ENCODE measurements at regions not wholly inside any gene's neighbourhood (a gene's known extent, or its start where the extent isn't known, plus 50 kb on each side); places are given as distances from the start of the nearest gene placed in this dataset.

DNA sequence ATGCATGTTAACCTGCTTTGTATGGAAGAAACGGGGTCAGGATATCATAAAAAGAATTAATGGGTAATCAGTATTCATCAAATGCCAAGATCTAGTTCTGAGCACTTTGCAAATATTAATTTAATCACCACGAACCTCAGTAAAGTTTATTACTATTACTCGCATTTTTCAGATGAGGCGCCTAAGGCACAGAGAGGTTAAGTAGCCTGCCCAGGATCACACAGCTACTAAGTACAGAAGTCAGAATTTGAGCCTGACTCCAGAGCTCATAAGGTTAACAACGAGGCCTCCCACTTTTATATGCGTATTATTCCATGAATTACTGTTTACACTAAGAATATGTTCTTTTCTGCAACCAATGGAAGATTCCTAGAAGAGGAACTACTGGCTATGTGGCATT lies 109.6 kb upstream of the KLF13 start:
- TF ChIP-seq, protein P1, sequence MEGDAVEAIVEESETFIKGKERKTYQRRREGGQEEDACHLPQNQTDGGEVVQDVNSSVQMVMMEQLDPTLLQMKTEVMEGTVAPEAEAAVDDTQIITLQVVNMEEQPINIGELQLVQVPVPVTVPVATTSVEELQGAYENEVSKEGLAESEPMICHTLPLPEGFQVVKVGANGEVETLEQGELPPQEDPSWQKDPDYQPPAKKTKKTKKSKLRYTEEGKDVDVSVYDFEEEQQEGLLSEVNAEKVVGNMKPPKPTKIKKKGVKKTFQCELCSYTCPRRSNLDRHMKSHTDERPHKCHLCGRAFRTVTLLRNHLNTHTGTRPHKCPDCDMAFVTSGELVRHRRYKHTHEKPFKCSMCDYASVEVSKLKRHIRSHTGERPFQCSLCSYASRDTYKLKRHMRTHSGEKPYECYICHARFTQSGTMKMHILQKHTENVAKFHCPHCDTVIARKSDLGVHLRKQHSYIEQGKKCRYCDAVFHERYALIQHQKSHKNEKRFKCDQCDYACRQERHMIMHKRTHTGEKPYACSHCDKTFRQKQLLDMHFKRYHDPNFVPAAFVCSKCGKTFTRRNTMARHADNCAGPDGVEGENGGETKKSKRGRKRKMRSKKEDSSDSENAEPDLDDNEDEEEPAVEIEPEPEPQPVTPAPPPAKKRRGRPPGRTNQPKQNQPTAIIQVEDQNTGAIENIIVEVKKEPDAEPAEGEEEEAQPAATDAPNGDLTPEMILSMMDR (IDR thresholded peaks at IDR 0.05): no peak
- no peak for TF ChIP-seq POLR2AphosphoS5 (IDR thresholded peaks at IDR 0.05)
- no peak for TF ChIP-seq POLR2A (IDR thresholded peaks at IDR 0.05)
- no peak for TF ChIP-seq EP300 (IDR thresholded peaks at IDR 0.05)

All from sigmoid colon (tissue), 4 donors.